B cell (primary cell): ENCODE measurements at regions not wholly inside any gene's neighbourhood (a gene's known extent, or its start where the extent isn't known, plus 50 kb on each side); places are given as distances from the start of the nearest gene placed in this dataset.

ENCODE experiments used
- ATAC-seq: fragments of 200-7000 bp; cut with Tn5 transposase; one replicate; pipeline ENCODE4 v1.10.0; 2021; ENCODE audit warnings: low read depth, mild to moderate bottlenecking, moderate number of reproducible peaks, moderate library complexity
- CTCF ChIA-PET: fragments of 350-600 bp; sonication (Branson Sonifier 250); formaldehyde crosslinking; loops from one replicate; lab custom pipeline; 2021; ENCODE audit warnings: antibody characterized with exemption, inconsistent platforms; lab: Charles Lee
- POLR2A ChIA-PET: fragments of 350-600 bp; sonication (Branson Sonifier 250); formaldehyde crosslinking; loops from one replicate; lab custom pipeline; 2021; ENCODE audit warnings: antibody characterized with exemption; lab: Charles Lee
- DNase-seq: peaks from one replicate; pipeline ENCODE4 v3.0.0; 2013
- H2AFZ ChIP-seq: 2 replicates; pipeline ENCODE4 v1.6.1; 2012; ENCODE audit warnings: mild to moderate bottlenecking, low read depth, low read length; ENCODE audit not compliant: insufficient read depth, poor library complexity, severe bottlenecking
- H3K27ac ChIP-seq, 2 donors: 1 replicate in 1 of 2; 2 replicates in 1 of 2; pipeline ENCODE4 v1.5.1; 2012 to 2013; ENCODE audit warnings: low read length in 2 of 2, mild to moderate bottlenecking in 2 of 2, moderate library complexity in 1 of 2
- H3K27me3 ChIP-seq, 4 experiments: fragments of 200-600 bp in 1 of 4; sonication (generic) in 1 of 4; replicated peaks in 1 of 4; 1 replicate in 2 of 4; 2 replicates in 2 of 4; pipeline versions ENCODE4 v1.6.1 to v1.7.0; 2013 to 2016; ENCODE audit warnings: low read length in 3 of 4, mild to moderate bottlenecking in 2 of 4, mixed read lengths in 1 of 4, moderate library complexity in 1 of 4; ENCODE audit not compliant: insufficient read depth in 4 of 4, control insufficient read depth in 3 of 4; ENCODE audit errors: control extremely low read depth in 1 of 4
- H3K36me3 ChIP-seq, 2 experiments: replicated peaks in 1 of 2; 1 replicate in 1 of 2; 2 replicates in 1 of 2; pipeline versions ENCODE4 v1.6.1 to v1.7.1; 2013; ENCODE audit warnings: low read length in 1 of 2; ENCODE audit not compliant: insufficient read depth in 2 of 2, control insufficient read depth in 1 of 2; ENCODE audit errors: control extremely low read depth in 1 of 2, extremely low read depth in 1 of 2
- H3K4me1 ChIP-seq, 2 donors: fragments of 200-600 bp in 1 of 2; sonication (generic) in 1 of 2; 1 replicate in 1 of 2; 2 replicates in 1 of 2; pipeline versions ENCODE4 v1.5.1 to v1.6.1; 2013 to 2017; ENCODE audit warnings: low read length in 2 of 2; ENCODE audit not compliant: control insufficient read depth in 2 of 2, insufficient read depth in 2 of 2
- H3K4me2 ChIP-seq: replicated peaks from 2 replicates; pipeline ENCODE3; 2012; ENCODE audit warnings: mild to moderate bottlenecking, low read depth, low read length; ENCODE audit not compliant: poor library complexity, severe bottlenecking
- H3K4me3 ChIP-seq, 5 experiments: fragments of 200-600 bp in 1 of 5; sonication (generic) in 1 of 5; 1 replicate in 3 of 5; 2 replicates in 2 of 5; pipeline versions ENCODE4 v1.5.1 to v1.7.0; 2011 to 2016; ENCODE audit warnings: low read length in 4 of 5, mild to moderate bottlenecking in 4 of 5, low read depth in 2 of 5, control low read depth in 1 of 5, moderate library complexity in 1 of 5; ENCODE audit not compliant: insufficient read depth in 1 of 5; ENCODE audit errors: control extremely low read depth in 1 of 5, extremely low read depth in 1 of 5
- H3K79me2 ChIP-seq: fragments of 200-600 bp; sonication (generic); one replicate; pipeline ENCODE4 v1.6.0; 2016; ENCODE audit warnings: low read length; ENCODE audit not compliant: control insufficient read depth, insufficient read depth
- H3K9ac ChIP-seq: fragments of 200-600 bp; sonication (generic); 2 replicates; pipeline ENCODE4 v1.6.1; 2017; ENCODE audit warnings: mild to moderate bottlenecking, low read length, moderate library complexity
- H3K9me3 ChIP-seq, 3 donors: one replicate each; pipeline versions ENCODE4 v1.6.1 to v1.7.1; 2013; ENCODE audit warnings: low read length in 2 of 3; ENCODE audit not compliant: control insufficient read depth in 2 of 3, insufficient read depth in 1 of 3; ENCODE audit errors: control extremely low read depth in 1 of 3
- H4K20me1 ChIP-seq: 2 replicates; pipeline ENCODE4 v1.6.0; 2012; ENCODE audit warnings: mild to moderate bottlenecking, low read length; ENCODE audit not compliant: insufficient read depth, control insufficient read depth, poor library complexity, severe bottlenecking
- H3K27ac Mint-ChIP-seq: one replicate; pipeline ENCODE4 v1.8.0; 2021; ENCODE audit warnings: mixed read lengths
- H3K27me3 Mint-ChIP-seq: one replicate; pipeline ENCODE4 v1.8.0; 2021; ENCODE audit warnings: mixed read lengths
- H3K4me1 Mint-ChIP-seq: one replicate; pipeline ENCODE4 v1.8.0; 2021; ENCODE audit warnings: mixed read lengths
- H3K4me3 Mint-ChIP-seq: one replicate; pipeline ENCODE4 v1.8.0; 2021; ENCODE audit warnings: mixed read lengths
- H3K9me3 Mint-ChIP-seq: one replicate; pipeline ENCODE4 v1.8.0; 2022; ENCODE audit warnings: mixed read lengths; ENCODE audit not compliant: insufficient read depth
- CTCF ChIP-seq: fragments of 200-600 bp; IDR thresholded peaks from one replicate; pipeline ENCODE4 v1.8.0; 2022; ENCODE audit warnings: antibody characterized with exemption, mild to moderate bottlenecking
- EZH2 ChIP-seq: IDR thresholded peaks from 2 replicates; pipeline ENCODE4 v1.6.1; 2012; ENCODE audit warnings: borderline replicate concordance, low read depth, mild to moderate bottlenecking, moderate library complexity, low read length; ENCODE audit not compliant: insufficient read depth, poor library complexity, severe bottlenecking
- WGBS: methylation state at CpG from one replicate; pipeline ENCODE4 v1.1.5; 2013; ENCODE audit warnings: missing lambda C conversion rate; ENCODE audit not compliant: insufficient coverage; 5-methylcytosine and 5-hydroxymethylcytosine counted together
- intact Hi-C: fragments of 100-400 bp; cut with micrococcal nuclease; formaldehyde crosslinking; loops from one replicate; pipeline ENCODE4 v1.10.0; 2022

- POLR2A ChIA-PET, result no interaction called here
- Mint-ChIP-seq H3K27ac (no peak overlapping the region), H3K27me3 (peaks cover 10% of the 10 kb centered on the region), H3K4me1 (no peaks in the 10 kb centered on the region), H3K4me3 (no peak overlapping the region), H3K9me3 (no peaks in the 10 kb centered on the region)
- Histone ChIP-seq H4K20me1 (no peaks in the 10 kb centered on the region), H3K9me3 (peaks cover 0 to 4% (median 0%) of the 10 kb centered on the region in 3 donors), H3K79me2 (no peaks in the 10 kb centered on the region), H3K4me3 (no peak overlapping the region), H3K9ac (no peak overlapping the region), H3K36me3 (no peaks in the 10 kb centered on the region), H3K4me1 (no peaks in the 10 kb centered on the region), H2AFZ (no peak overlapping the region), H3K27ac (no peak overlapping the region), H3K27me3 (no peaks in the 10 kb centered on the region), H3K4me2 (no peak overlapping the region)
- ATAC-seq (no peak), DNase-seq (no peak)
- no CpG with 5 or more reads among the region's 3 CpGs for WGBS
- no peak for TF ChIP-seq EZH2
- no peak for TF ChIP-seq CTCF
- intact Hi-C loops, result no loop called here
- CTCF ChIA-PET, result no interaction called here
These were observed 96.1 kb downstream of the EPDR1 start for GRCh38 chr7:38016567-38016966.

GRCh38 chr7:38017320-38017719 is 96.9 kb downstream of the EPDR1 start:
- no CpG with 5 or more reads among the region's 1 CpG for WGBS
- Histone ChIP-seq H4K20me1 (no peaks in the 10 kb centered on the region), H3K27ac (no peak overlapping the region), H2AFZ (no peak overlapping the region), H3K9ac (no peak overlapping the region), H3K36me3 (no peaks in the 10 kb centered on the region), H3K27me3 (no peaks in the 10 kb centered on the region), H3K4me3 (no peak overlapping the region), H3K4me1 (no peaks in the 10 kb centered on the region), H3K9me3 (peaks cover 0 to 4% (median 0%) of the 10 kb centered on the region in 3 donors), H3K79me2 (no peaks in the 10 kb centered on the region), H3K4me2 (no peak overlapping the region)
- Mint-ChIP-seq H3K4me3 (no peak overlapping the region), H3K4me1 (no peaks in the 10 kb centered on the region), H3K27me3 (peaks cover 10% of the 10 kb centered on the region), H3K9me3 (no peaks in the 10 kb centered on the region), H3K27ac (no peak overlapping the region)
- no peak for DNase-seq
- intact Hi-C loops, result no loop called here
- ChIA-PET POLR2A (no interaction called here), CTCF (no interaction called here)
- no peak for ATAC-seq
- TF ChIP-seq CTCF (no peak), EZH2 (no peak)
